Thoracic aorta (tissue), 2 donors: ENCODE measurements at regions not wholly inside any gene's neighbourhood (a gene's known extent, or its start where the extent isn't known, plus 50 kb on each side); places are given as distances from the start of the nearest gene placed in this dataset.
"Not testable (repeated sequence)": the region's sequence is repeated elsewhere in the genome, so short reads cannot be mapped to it uniquely, and the experiment has no call there.

Experiments
- ATAC-seq: fragments of 150-250 bp; one replicate; pipeline ENCODE4 v1.8.0; 2017; ENCODE audit warnings: low read depth; ENCODE audit not compliant: insufficient number of reproducible peaks, low FRiP score
- DNase-seq: peaks from one replicate; pipeline ENCODE4 v3.0.0-alpha.2; 2020; ENCODE audit warnings: low spot score
- H3K27ac ChIP-seq, 2 donors: fragments of 200-600 bp; sonication (generic); 1 replicate in 1 of 2; 2 replicates in 1 of 2; pipeline ENCODE4 v1.5.1; 2016; ENCODE audit warnings: mild to moderate bottlenecking in 2 of 2, moderate library complexity in 2 of 2
- H3K27me3 ChIP-seq: fragments of 200-600 bp; sonication (generic); replicated peaks from 2 replicates; pipeline ENCODE4 v1.6.0; 2016; ENCODE audit warnings: mild to moderate bottlenecking; ENCODE audit not compliant: insufficient read depth
- H3K36me3 ChIP-seq: fragments of 200-600 bp; sonication (generic); one replicate; pipeline ENCODE4 v1.5.1; 2016
- H3K4me1 ChIP-seq, 2 donors: fragments of 200-600 bp; sonication (generic); 1 replicate in 1 of 2; 2 replicates in 1 of 2; pipeline versions ENCODE4 v1.5.1 to v1.6.0; 2016; ENCODE audit warnings: low read depth in 2 of 2, mild to moderate bottlenecking in 1 of 2; ENCODE audit not compliant: control insufficient read depth in 1 of 2
- H3K4me3 ChIP-seq: fragments of 200-600 bp; sonication (generic); 2 replicates; pipeline ENCODE4 v1.5.1; 2016; ENCODE audit warnings: mild to moderate bottlenecking
- H3K9me3 ChIP-seq: fragments of 200-600 bp; sonication (generic); 2 replicates; pipeline ENCODE4 v1.5.1; 2016
- TF ChIP-seq, protein P1 (sequence below): fragments of 200-600 bp; sonication (generic); IDR thresholded peaks from one replicate; pipeline ENCODE4 v1.5.1; 2019; ENCODE audit warnings: antibody characterized with exemption

DNA sequence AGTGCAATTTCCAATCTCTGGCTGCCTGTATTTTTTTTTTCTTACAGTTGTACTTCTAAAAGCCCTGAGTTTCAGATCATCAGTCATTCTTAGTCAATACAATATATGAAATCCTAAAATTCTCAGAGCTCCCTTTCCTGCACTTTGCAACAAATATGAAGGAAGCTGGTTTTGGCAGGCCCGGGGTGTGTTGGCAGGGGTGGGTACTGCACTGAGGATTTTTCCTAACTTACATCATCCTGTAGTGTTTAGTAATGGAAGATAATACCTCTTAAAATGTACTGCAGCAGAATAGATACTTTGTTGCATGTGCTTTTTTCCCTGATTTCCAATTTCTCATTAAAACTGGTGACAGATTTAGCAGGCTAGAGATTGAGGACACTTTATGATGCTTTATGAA, 374.6 kb downstream of the PTH2R start:
- DNase-seq (no peak), ATAC-seq (no peak)
- no peaks in the 10 kb centered on the region for H3K27me3 ChIP-seq
- H3K4me1 ChIP-seq = peaks cover 0 to 3% of the 10 kb centered on the region in 2 donors
- no peak overlapping the region for H3K27ac ChIP-seq
- H3K36me3 ChIP-seq = no peaks in the 10 kb centered on the region
- TF ChIP-seq, protein P1, sequence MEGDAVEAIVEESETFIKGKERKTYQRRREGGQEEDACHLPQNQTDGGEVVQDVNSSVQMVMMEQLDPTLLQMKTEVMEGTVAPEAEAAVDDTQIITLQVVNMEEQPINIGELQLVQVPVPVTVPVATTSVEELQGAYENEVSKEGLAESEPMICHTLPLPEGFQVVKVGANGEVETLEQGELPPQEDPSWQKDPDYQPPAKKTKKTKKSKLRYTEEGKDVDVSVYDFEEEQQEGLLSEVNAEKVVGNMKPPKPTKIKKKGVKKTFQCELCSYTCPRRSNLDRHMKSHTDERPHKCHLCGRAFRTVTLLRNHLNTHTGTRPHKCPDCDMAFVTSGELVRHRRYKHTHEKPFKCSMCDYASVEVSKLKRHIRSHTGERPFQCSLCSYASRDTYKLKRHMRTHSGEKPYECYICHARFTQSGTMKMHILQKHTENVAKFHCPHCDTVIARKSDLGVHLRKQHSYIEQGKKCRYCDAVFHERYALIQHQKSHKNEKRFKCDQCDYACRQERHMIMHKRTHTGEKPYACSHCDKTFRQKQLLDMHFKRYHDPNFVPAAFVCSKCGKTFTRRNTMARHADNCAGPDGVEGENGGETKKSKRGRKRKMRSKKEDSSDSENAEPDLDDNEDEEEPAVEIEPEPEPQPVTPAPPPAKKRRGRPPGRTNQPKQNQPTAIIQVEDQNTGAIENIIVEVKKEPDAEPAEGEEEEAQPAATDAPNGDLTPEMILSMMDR = no peak
- no peak overlapping the region for H3K4me3 ChIP-seq
- no peaks in the 10 kb centered on the region for H3K9me3 ChIP-seq

DNA sequence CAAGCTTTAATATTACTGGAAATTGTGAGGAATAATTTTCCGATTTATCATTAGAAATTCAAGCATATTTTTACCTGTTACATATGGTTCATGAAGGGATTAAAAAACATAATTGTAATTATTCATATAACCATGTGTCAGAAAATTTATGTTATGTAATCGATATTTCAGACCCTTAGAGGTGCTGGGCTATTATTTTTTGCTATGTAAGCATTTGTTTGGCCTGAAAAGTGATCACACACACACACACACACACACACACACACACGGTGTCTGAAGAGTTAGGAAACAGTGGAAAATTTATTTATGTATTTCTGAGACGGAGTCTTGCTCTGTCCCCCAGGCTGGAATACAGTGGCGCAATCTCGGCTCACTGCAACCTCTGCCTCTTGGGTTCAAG, 375.5 kb downstream of the PTH2R start:
- Histone ChIP-seq H3K4me1 (peaks cover 0 to 3% of the 10 kb centered on the region in 2 donors), H3K27me3 (no peaks in the 10 kb centered on the region), H3K36me3 (no peaks in the 10 kb centered on the region), H3K27ac (no peak overlapping the region), H3K9me3 (no peaks in the 10 kb centered on the region), H3K4me3 (no peak overlapping the region)
- DNase-seq (no peak), ATAC-seq (no peak)
- TF ChIP-seq, protein P1 = no peak

DNA sequence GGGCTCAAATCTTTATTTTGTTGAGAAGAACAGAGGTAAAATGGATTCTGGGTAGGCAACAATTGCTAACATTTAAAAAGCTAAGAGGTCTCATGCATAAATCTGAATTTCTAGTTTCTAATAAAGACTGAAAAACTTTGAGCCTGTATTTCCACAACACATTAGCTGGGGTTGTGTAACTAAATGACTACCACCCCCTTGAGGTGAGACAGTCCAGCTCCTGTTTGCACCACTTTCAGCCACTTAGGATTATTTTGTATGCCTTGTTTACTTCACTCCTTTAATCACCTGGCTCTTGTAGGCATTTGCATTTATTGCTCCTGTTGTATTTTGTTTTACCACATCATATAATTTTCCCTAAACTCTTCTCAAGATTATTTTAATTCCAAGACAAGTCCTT, 376.6 kb downstream of the PTH2R start:
- Histone ChIP-seq H3K27ac (no peak overlapping the region), H3K36me3 (no peaks in the 10 kb centered on the region), H3K4me3 (no peak overlapping the region), H3K4me1 (peaks cover 0 to 3% of the 10 kb centered on the region in 2 donors), H3K27me3 (no peaks in the 10 kb centered on the region), H3K9me3 (no peaks in the 10 kb centered on the region)
- TF ChIP-seq, protein P1 = no peak
- no peak for DNase-seq
- no peak for ATAC-seq

DNA sequence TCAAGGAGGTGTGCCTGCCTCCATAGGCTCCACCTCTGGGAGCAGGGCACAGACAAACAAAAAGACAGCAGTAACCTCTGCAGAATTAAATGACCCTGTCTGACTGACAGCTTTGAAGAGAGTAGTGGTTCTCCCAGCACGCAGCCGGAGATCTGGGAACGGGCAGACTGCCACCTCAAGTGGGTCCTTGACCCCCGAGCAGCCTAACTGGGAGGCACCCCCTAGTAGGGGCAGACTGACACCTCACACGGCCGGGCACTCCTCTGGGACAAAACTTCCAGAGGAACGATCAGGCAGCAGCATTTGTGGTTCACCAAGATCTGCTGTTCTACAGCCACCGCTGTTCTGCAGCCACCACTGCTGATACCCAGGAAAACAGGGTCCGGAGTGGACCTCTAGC, 378.2 kb downstream of the PTH2R start:
- not testable (repeated sequence) for DNase-seq, H3K9me3 ChIP-seq, ATAC-seq, H3K27ac ChIP-seq, H3K36me3 ChIP-seq, H3K4me3 ChIP-seq, H3K4me1 ChIP-seq, H3K27me3 ChIP-seq

DNA sequence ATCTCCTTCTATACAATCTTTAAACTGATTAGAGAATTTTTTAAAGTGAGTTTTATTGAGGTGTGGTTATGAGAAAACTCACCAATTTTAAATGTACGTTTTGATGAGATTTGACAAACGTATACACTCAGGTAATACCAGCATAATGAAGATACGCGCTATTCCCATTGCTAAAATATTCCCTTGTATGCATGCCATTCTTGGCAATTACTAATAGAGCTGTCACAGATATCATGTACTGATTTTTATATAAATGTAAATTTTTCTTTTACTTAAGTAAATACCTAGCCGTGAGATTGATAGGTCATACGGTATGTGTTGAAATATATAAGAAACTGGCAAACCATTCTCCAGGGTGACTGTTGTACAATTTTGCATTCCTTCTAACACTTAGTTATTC, 384.7 kb downstream of the PTH2R start:
- TF ChIP-seq, protein P1 = no peak
- Histone ChIP-seq H3K9me3 (no peaks in the 10 kb centered on the region), H3K27ac (no peak overlapping the region), H3K4me1 (no peaks in the 10 kb centered on the region), H3K36me3 (no peaks in the 10 kb centered on the region), H3K27me3 (no peaks in the 10 kb centered on the region), H3K4me3 (no peak overlapping the region)
- ATAC-seq (no peak), DNase-seq (no peak)

DNA sequence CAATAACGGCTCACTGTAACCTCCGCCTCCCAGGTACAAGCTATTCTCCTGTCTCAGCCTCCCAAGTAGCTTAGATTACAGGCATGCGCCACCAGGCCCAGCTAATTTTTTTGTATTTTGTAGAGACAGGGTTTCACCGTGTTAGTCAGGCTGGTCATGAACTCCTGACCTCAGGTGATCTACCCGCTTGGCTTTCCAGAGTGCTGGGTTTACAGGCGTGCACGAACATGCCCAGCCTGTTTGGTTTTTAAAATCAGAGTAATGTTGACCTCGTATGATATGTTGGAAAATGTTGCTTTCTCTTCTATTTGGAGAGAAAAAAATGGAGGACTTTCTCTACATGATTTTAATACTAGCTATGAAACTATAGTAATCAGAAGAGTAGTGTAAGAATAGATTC, 386.2 kb downstream of the PTH2R start:
- H3K4me3 ChIP-seq = no peak overlapping the region

More for the DNA sequence above, 386.2 kb downstream of the PTH2R start:
- no peaks in the 10 kb centered on the region for H3K4me1 ChIP-seq
- TF ChIP-seq, protein P1 = no peak
- no peak for DNase-seq
- H3K27me3 ChIP-seq = no peaks in the 10 kb centered on the region
- no peak for ATAC-seq
- no peaks in the 10 kb centered on the region for H3K36me3 ChIP-seq
- H3K9me3 ChIP-seq = no peaks in the 10 kb centered on the region
- H3K27ac ChIP-seq = no peak overlapping the region
